ENCODE measurements at regions not wholly inside any gene's neighbourhood (a gene's known extent, or its start where the extent isn't known, plus 50 kb on each side); places are given as distances from the start of the nearest gene placed in this dataset.

DNA sequence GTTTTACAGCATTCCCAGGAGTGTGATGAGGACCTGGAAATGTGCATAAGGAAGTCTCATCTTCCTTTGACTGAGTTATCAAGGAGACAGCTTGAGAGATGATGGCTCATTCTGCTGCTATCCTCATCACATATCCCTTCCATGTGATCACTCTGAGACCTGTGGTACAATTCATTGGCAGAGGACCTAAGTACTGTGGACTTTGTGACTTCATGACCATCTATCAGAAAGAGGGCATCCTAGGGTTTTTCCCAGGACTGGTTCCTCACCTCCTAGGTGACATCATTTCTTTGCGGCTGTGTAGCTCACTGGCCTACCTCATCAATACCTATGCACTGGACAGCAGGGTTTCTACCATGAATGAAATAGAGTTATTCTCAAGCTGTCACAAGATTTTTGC lies 172.1 kb upstream of the PLEKHG7 start:
- no peak for DNase-seq

GRCh38 chr12:92529944-92530343 lies 172.8 kb upstream of the PLEKHG7 start:
- DNase-seq, result no peak

- DNase-seq, result no peak
Observed at GRCh38 chr12:92528586-92528985, 174.2 kb upstream of the PLEKHG7 start.

GRCh38 chr12:92528097-92528496 lies 174.7 kb upstream of the PLEKHG7 start:
- no peak for DNase-seq

DNA sequence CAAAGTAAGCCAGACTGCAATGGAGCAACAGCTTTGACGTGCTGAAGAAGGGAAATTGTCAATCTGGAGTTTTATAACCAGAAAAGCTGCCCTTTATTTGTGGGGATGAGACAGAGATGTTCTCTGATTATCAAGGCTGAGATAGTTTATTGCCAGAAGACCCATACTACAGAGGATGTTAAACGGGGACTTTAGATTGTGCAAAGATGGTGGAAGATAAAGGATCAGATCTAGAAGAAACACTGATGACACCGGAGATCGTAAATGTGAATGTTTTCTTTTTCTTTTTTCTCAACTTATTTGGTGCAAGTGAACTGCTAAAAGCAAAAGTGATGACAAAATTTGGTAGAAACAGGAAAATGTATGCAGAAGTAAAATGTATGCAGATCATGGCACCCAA lies 178.3 kb upstream of the PLEKHG7 start:
- DNase-seq, result no peak

GRCh38 chr12:92520511-92520910 lies 182.3 kb upstream of the PLEKHG7 start:
- no peak for DNase-seq

DNA sequence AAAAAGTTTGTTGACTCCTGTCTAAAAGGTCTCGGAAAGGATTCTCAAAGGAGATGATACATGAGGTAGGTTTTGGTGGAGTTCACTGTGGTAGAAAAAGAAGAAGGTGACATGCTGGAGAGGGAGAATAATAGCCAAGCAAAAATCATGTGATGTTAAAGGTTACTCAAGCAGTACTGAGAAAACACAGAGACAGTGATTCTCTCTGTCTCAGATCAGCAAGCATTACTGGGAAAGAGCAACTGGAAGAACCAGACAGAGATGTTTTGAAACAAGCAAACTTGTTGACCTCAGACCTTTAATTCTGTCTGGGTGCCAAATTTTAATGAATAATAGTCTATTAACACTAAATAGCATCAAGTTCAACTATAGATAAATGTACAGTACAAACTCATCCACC lies 183.5 kb upstream of the PLEKHG7 start:
- DNase-seq, result no peak

GRCh38 chr12:92518071-92518470 lies 184.7 kb upstream of the PLEKHG7 start:
- DNase-seq, result no peak

- no peak for DNase-seq
Observed at GRCh38 chr12:92516277-92516600, 186.6 kb upstream of the PLEKHG7 start.

DNA sequence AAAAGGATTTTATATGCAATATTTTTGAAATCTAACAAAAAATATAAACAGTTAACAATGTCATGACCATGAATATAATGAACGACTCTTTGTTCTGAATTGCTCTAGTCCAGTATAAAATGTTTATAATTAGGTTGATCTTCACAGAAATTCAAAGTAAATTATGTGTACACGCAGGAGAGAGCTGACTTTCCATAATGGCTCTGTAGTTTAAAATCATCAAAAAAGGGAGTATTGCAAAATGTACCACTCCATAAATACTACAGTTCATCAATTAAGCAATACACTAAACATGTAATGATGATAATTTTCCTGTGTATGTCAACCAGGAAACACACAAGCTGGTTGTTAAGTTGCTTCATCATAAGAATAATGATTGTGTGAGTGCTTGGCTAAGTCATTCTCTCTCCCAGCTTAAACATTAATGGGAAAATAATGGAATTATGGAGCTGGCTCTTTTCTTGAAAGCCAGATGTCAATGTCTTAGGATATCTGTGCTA lies 189.5 kb upstream of the PLEKHG7 start:
- DNase-seq, result no peak

DNA sequence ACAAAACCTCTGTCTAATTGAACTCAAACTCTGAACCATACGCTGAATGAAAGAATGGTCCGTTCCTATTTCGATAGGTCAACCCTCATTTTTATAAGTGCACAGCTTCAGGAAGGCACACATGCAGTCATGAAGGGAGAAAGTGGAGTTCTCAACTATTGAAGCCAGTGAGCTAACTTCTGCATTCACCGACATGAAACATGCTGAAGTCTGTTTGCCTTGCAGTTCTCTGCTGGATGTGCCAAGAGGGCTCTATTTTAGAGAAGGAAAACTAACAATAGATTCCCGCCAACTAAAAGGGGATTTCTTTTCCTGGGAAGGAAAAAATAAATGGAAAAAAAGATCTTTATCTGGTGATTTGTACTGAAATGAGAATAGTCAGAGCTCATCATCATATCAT lies 191.0 kb upstream of the PLEKHG7 start:
- DNase-seq, result no peak

- DNase-seq, result no peak
Observed at GRCh38 chr12:92509156-92509738, 193.5 kb upstream of the PLEKHG7 start.

- DNase-seq, result no peak
Observed at GRCh38 chr12:92506891-92507290, 195.9 kb upstream of the PLEKHG7 start.

DNA sequence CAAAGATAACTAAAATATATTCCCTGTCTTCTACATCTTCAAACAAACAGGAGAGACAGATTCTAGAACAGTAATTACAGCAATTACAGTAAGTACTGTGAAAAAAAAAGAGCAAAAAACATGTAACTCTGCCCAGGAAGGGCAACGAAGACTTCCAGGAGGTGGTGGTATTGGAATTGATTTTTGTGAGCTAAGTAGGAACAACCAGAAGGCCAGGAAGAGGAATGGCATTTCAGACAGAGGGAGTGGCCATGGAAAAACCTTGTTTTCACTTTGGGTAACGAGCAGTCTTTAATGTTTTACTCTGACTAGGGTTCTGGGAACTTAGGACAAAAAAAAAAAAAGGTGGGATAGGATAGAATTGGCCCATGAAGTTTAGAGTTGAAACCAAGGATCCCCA lies 196.3 kb upstream of the PLEKHG7 start:
- no peak for DNase-seq

GRCh38 chr12:92505254-92506231 lies 197.2 kb upstream of the PLEKHG7 start:
- DNase-seq, result peak; percentile 72

GRCh38 chr12:92504594-92504981 lies 198.2 kb upstream of the PLEKHG7 start:
- DNase-seq, result no peak

DNA sequence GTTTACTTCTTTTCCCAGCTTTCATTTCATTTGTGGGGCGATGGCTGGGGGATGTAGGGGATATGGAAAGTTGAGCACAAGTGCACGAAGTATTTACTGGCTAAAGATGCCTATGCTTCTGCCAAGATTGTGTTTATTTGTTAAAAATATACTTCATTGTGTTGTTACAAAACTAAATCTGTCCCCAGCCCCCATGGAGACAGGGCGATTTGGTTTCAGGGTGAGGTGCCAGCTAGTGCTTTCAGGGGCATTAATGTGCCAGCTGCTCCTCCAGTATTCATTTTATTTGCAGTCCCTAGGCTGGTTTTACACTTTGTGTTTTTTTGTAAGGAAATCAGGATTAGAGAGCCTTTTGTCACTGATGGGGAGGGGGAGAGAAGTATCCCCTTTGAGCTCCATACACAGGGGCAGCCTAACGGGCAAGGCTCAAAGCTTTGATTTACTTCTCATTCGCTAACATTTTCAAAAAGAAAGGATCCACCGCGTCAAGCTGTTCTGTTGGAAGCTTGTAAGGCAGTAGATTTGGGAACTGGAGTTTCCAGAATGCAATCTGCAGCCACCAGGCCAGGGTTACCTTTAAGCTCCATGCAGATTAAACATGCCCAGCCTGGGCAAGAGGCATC lies 198.7 kb upstream of the PLEKHG7 start:
- DNase-seq, result peak; percentile 25

DNA sequence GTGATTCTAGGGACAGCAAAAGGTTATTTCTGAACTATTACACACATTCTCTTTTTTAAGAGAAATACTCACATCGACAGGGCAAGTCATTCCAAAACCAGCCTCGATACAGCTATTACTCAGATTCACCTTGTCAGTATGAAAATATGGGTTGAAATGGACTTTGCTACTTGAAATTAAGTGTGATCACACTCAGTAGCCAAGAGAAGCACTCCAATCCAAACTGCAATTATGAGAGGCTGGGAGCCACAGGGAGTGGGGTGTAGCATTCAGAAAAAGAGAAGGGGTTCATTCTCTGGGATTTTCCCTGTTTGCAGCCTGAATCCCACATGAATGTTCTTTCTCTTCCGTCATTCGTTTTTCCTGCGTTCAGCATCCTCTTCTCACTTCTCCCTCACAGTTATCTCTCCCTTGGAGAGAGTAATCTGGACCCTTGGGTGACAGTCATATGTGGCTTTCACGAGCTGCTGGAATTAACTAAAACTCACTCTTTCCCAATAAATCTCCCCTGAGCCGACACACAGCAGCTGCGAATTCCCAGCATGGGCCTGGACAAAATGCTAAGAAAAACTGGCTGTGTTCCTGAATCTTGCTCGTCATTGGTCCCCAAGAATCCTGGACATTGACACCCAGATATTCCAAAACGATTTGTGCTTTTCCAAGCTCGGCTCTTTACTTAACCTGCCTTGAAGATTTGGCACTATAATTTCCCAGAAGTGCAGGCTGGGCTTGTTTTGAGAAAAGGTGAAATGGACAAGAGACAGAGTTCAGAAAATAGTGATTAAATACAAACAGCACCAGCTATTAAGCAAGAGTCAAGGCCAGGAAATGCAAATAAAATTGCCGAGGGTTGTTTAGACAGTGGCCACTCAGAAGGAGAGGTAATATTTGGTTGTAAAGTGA lies 199.5 kb upstream of the PLEKHG7 start:
- DNase-seq, result peak; percentile 41

DNA sequence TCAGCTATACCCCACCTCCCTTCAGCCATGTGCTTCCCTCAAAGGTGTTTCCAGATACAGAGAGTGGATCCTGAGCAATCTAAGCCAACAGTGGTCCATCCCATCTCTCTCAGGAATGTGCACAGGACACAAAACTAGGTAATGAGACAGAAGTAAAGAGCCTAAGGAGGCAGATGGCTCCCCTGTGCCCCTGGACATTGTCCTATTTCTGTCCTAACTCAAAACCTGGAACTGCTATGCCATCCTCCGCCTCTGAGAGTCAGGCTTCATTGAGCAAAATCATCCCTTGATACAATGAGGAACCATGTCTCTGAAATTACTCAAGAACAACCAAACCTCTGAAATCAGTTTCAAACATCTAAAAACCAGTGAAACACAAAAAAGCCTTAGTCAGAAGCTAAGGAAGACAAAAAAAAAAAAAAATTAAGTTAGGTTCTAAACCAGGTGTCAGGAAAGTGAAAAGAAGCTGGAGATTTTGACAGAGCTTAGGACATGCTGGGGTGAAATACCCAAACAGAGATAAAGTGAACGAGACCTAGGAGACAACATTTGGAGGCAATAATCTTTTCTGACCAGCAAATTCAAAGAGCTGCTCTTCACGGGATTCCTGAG lies 200.3 kb upstream of the PLEKHG7 start:
- DNase-seq, result no peak

GRCh38 chr12:92496790-92497189 lies 206.0 kb upstream of the PLEKHG7 start:
- no peak for DNase-seq

DNA sequence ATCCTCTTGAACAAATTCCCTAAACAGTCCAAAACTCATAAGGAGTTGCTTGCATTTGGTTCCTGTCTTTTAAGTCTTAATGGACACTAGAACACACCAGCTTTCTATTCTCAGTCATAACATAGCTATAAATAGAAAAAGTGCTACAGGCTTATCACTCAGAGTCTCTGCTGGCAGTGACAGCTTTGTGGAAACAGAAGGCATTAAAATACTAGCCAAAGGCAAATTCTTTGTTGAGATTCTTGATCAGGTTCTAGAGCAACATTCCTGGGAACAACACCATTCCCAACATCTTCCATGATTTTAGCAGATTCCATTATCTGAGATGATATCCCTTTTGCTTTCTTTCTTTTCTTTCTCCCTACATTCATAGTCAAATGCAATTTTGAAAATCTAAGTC lies 207.7 kb upstream of the PLEKHG7 start:
- DNase-seq, result no peak

DNA sequence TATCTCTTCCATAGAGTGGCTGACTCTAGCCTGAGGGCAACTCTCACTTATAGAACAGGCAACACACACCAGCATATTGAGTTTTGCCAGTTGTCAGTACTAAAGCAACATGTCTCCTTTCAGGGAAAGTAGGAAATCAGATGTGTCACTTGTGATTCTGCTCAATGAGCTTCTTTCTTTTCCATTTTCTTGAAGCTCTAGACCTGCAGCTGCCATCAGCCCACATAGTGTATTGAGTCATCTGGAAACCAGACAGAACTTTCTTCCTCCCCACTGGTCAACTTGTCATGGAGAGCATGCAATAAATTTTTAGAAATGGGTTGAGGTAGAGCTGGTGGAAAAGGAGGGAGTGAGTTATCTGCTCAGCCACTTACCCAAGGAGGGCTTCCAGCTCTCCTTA lies 209.0 kb upstream of the PLEKHG7 start:
- no peak for DNase-seq
